H9 (cell line): ENCODE measurements at regions not wholly inside any gene's neighbourhood (a gene's known extent, or its start where the extent isn't known, plus 50 kb on each side); places are given as distances from the start of the nearest gene placed in this dataset.

Source experiments
- DNase-seq: peaks from one replicate; pipeline ENCODE4 v3.0.0-alpha.2; 2017
- H2AFZ ChIP-seq: one replicate; pipeline ENCODE4 v1.6.1; 2013; ENCODE audit warnings: mild to moderate bottlenecking, low read length, control low read depth, moderate library complexity
- H2AK5ac ChIP-seq: 2 replicates; pipeline ENCODE4 v1.6.1; 2013; ENCODE audit warnings: low read length, control low read depth, mixed read lengths; ENCODE audit not compliant: insufficient read length
- H2BK120ac ChIP-seq: one replicate; pipeline ENCODE4 v1.6.1; 2013; ENCODE audit warnings: low read depth, mild to moderate bottlenecking, low read length, control low read depth, inconsistent platforms; ENCODE audit not compliant: poor library complexity, severe bottlenecking
- H2BK12ac ChIP-seq: 2 replicates; pipeline ENCODE4 v1.6.1; 2013; ENCODE audit warnings: low read length, control low read depth, mixed read lengths, low read depth; ENCODE audit not compliant: insufficient read length
- H2BK15ac ChIP-seq: 2 replicates; pipeline ENCODE4 v1.6.1; 2013; ENCODE audit warnings: low read depth, low read length, control low read depth
- H2BK20ac ChIP-seq: one replicate; pipeline ENCODE4 v1.6.1; 2013; ENCODE audit warnings: low read depth, mild to moderate bottlenecking, low read length, control low read depth, inconsistent platforms; ENCODE audit not compliant: poor library complexity, severe bottlenecking
- H2BK5ac ChIP-seq: 2 replicates; pipeline ENCODE4 v1.6.1; 2013; ENCODE audit warnings: low read length, control low read depth, mixed read lengths; ENCODE audit not compliant: insufficient read length
- H3K14ac ChIP-seq: 2 replicates; pipeline ENCODE4 v1.6.1; 2013; ENCODE audit warnings: low read length, control low read depth; ENCODE audit not compliant: insufficient read depth
- H3K18ac ChIP-seq: 2 replicates; pipeline ENCODE4 v1.6.1; 2013; ENCODE audit warnings: low read depth, mild to moderate bottlenecking, mixed read lengths, low read length, control low read depth; ENCODE audit not compliant: insufficient read length
- H3K23ac ChIP-seq: 2 replicates; pipeline ENCODE4 v1.6.1; 2013; ENCODE audit warnings: low read length, control low read depth, mixed read lengths, low read depth; ENCODE audit not compliant: insufficient read length
- H3K23me2 ChIP-seq: 2 replicates; pipeline ENCODE4 v1.6.1; 2013; ENCODE audit warnings: low read depth, mild to moderate bottlenecking, mixed read lengths, low read length, control low read depth; ENCODE audit not compliant: insufficient read length, poor library complexity, severe bottlenecking
- H3K27ac ChIP-seq: 2 replicates; pipeline ENCODE4 v1.5.1; 2013; ENCODE audit warnings: low read length, control low read depth, mixed read lengths, low read depth; ENCODE audit not compliant: insufficient read length
- H3K27me3 ChIP-seq: 2 replicates; pipeline ENCODE4 v1.6.1; 2013; ENCODE audit warnings: low read length, control low read depth, inconsistent platforms; ENCODE audit not compliant: insufficient read depth
- H3K4ac ChIP-seq: 2 replicates; pipeline ENCODE4 v1.6.1; 2013; ENCODE audit warnings: low read depth, mild to moderate bottlenecking, control low read depth, inconsistent platforms, low read length, moderate library complexity
- H3K4me1 ChIP-seq: 2 replicates; pipeline ENCODE4 v1.6.1; 2013; ENCODE audit warnings: low read length, control low read depth, inconsistent platforms; ENCODE audit not compliant: insufficient read depth
- H3K4me2 ChIP-seq: 2 replicates; pipeline ENCODE4 v1.6.1; 2013; ENCODE audit warnings: low read length, control low read depth, mixed read lengths; ENCODE audit not compliant: insufficient read length, insufficient read depth
- H3K56ac ChIP-seq: 2 replicates; pipeline ENCODE4 v1.6.1; 2013; ENCODE audit warnings: low read depth, mild to moderate bottlenecking, mixed read lengths, low read length, control low read depth; ENCODE audit not compliant: insufficient read length
- H3K79me1 ChIP-seq: 2 replicates; pipeline ENCODE4 v1.6.1; 2013; ENCODE audit warnings: low read depth, mild to moderate bottlenecking, moderate library complexity, low read length, control low read depth, inconsistent platforms; ENCODE audit not compliant: insufficient read depth, poor library complexity, severe bottlenecking
- H3K79me2 ChIP-seq: 2 replicates; pipeline ENCODE4 v1.6.1; 2013; ENCODE audit warnings: low read length, control low read depth, inconsistent platforms; ENCODE audit not compliant: insufficient read depth
- H3K9ac ChIP-seq: 2 replicates; pipeline ENCODE4 v1.6.1; 2013; ENCODE audit warnings: low read length, control low read depth, mixed read lengths; ENCODE audit not compliant: insufficient read length; ENCODE audit errors: extremely low read depth
- H3K9me3 ChIP-seq: one replicate; pipeline ENCODE4 v1.6.1; 2013; ENCODE audit warnings: low read depth, low read length, inconsistent platforms; ENCODE audit not compliant: control insufficient read depth
- H3T11ph ChIP-seq: one replicate; pipeline ENCODE4 v1.6.1; 2013; ENCODE audit warnings: mild to moderate bottlenecking, low read length, control low read depth, inconsistent platforms
- H4K20me1 ChIP-seq: one replicate; pipeline ENCODE4 v1.6.1; 2013; ENCODE audit not compliant: control insufficient read depth, insufficient read length, insufficient read depth
- H4K5ac ChIP-seq: 2 replicates; pipeline ENCODE4 v1.6.1; 2013; ENCODE audit warnings: low read depth, mild to moderate bottlenecking, mixed read lengths, low read length, control low read depth; ENCODE audit not compliant: insufficient read length
- H4K8ac ChIP-seq: replicated peaks from 2 replicates; pipeline ENCODE4 v1.6.1; 2013; ENCODE audit warnings: low read length, control low read depth, mixed read lengths, low read depth; ENCODE audit not compliant: insufficient read length
- H4K91ac ChIP-seq: 2 replicates; pipeline ENCODE4 v1.6.1; 2013; ENCODE audit warnings: low read depth, mild to moderate bottlenecking, moderate library complexity, mixed read lengths, low read length, control low read depth; ENCODE audit not compliant: insufficient read length
- H3K27ac Mint-ChIP-seq, 3 experiments: 2 replicates in 2 of 3; 3 replicates in 1 of 3; pipeline ENCODE4 v1.8.0; 2020 to 2021; ENCODE audit warnings: mixed read lengths in 3 of 3, mild to moderate bottlenecking in 1 of 3, moderate library complexity in 1 of 3
- H3K27me3 Mint-ChIP-seq: 2 replicates; pipeline ENCODE4 v1.8.0; 2021; ENCODE audit warnings: low read depth, mild to moderate bottlenecking, moderate library complexity, mixed read lengths
- H3K36me3 Mint-ChIP-seq, 3 experiments: 2 replicates in 2 of 3; 3 replicates in 1 of 3; pipeline ENCODE4 v1.8.0; 2020 to 2021; ENCODE audit warnings: low read depth in 3 of 3, mixed read lengths in 3 of 3; ENCODE audit not compliant: insufficient read depth in 1 of 3
- H3K4me1 Mint-ChIP-seq, 2 experiments: 2 replicates each; pipeline ENCODE4 v1.8.0; 2020; ENCODE audit warnings: mixed read lengths in 2 of 2
- H3K4me3 Mint-ChIP-seq, 2 experiments: 2 replicates in 1 of 2; 3 replicates in 1 of 2; pipeline ENCODE4 v1.8.0; 2020 to 2021; ENCODE audit warnings: mild to moderate bottlenecking in 2 of 2, mixed read lengths in 2 of 2, moderate library complexity in 1 of 2
- H3K9me3 Mint-ChIP-seq, 2 experiments: 2 replicates in 1 of 2; 3 replicates in 1 of 2; pipeline ENCODE4 v1.8.0; 2020; ENCODE audit warnings: mild to moderate bottlenecking in 2 of 2, mixed read lengths in 2 of 2, moderate library complexity in 1 of 2
- CTCF ChIP-seq: fragments of 200-600 bp; sonication (generic); conservative IDR thresholded peaks from 3 replicates; pipeline ENCODE4 v1.8.0; 2021; ENCODE audit warnings: antibody characterized with exemption, mild to moderate bottlenecking
- WGBS: extraction: QIAGEN DNeasy Blood & Tissue Kit; methylation state at CpG from one replicate; pipeline ENCODE4 v1.1.7; 2013; ENCODE audit warnings: missing lambda C conversion rate, low lambda C conversion rate, mixed read lengths; ENCODE audit not compliant: insufficient read length; ENCODE audit errors: extremely low coverage; 5-methylcytosine and 5-hydroxymethylcytosine counted together

- no peak overlapping the region for H3K23ac ChIP-seq
- H3K79me2 ChIP-seq: no peaks in the 10 kb centered on the region
- H3K36me3 Mint-ChIP-seq: no peaks in the 10 kb centered on the region
- H3K4me1 Mint-ChIP-seq: no peaks in the 10 kb centered on the region
- no peak overlapping the region for H4K5ac ChIP-seq
- H3K4ac ChIP-seq: no peak overlapping the region
- no peak overlapping the region for H3K56ac ChIP-seq
- H2BK20ac ChIP-seq: no peak overlapping the region
- no peak overlapping the region for H2AFZ ChIP-seq
- no peak for DNase-seq
- no peak overlapping the region for H3T11ph ChIP-seq
- no peaks in the 10 kb centered on the region for H3K79me1 ChIP-seq
- no peaks in the 10 kb centered on the region for H4K20me1 ChIP-seq
- H4K8ac ChIP-seq: no peak overlapping the region
- H3K18ac ChIP-seq: no peak overlapping the region
- no peak overlapping the region for H2BK12ac ChIP-seq
- H3K27me3 ChIP-seq: no peaks in the 10 kb centered on the region
- no peaks in the 10 kb centered on the region for H3K23me2 ChIP-seq
- H3K4me1 ChIP-seq: no peaks in the 10 kb centered on the region
- no peak overlapping the region for H2AK5ac ChIP-seq
- H3K9me3 ChIP-seq: no peaks in the 10 kb centered on the region
- no peak overlapping the region for H2BK120ac ChIP-seq
- TF ChIP-seq CTCF: no peak
- no peak overlapping the region for H3K27ac ChIP-seq
- H3K27me3 Mint-ChIP-seq: no peaks in the 10 kb centered on the region
- H3K9me3 Mint-ChIP-seq: no peaks in the 10 kb centered on the region
- H3K4me3 Mint-ChIP-seq: no peak overlapping the region
- H3K9ac ChIP-seq: no peak overlapping the region
- no peak overlapping the region for H3K14ac ChIP-seq
- H3K27ac Mint-ChIP-seq: no peak overlapping the region
- no peak overlapping the region for H2BK15ac ChIP-seq
- WGBS: no CpG with 5 or more reads among the region's 3 CpGs
- no peak overlapping the region for H2BK5ac ChIP-seq
- no peak overlapping the region for H3K4me2 ChIP-seq
- H4K91ac ChIP-seq: no peak overlapping the region
Measured at GRCh38 chr17:71753070-71753469, 367.8 kb upstream of the SOX9 start.
